SK-N-MC (cell line): ENCODE measurements at regions not wholly inside any gene's neighbourhood (a gene's known extent, or its start where the extent isn't known, plus 50 kb on each side); places are given as distances from the start of the nearest gene placed in this dataset.

Experiments
- EZH2 ChIP-seq: fragments of 200-600 bp; sonication (generic); IDR thresholded peaks from one replicate; pipeline ENCODE4 v1.6.1; 2017; ENCODE audit warnings: antibody characterized with exemption
- POLR2AphosphoS5 ChIP-seq: IDR thresholded peaks from 2 replicates; pipeline ENCODE4 v1.6.1; 2012; ENCODE audit warnings: mild to moderate bottlenecking, low read depth, low read length, borderline replicate concordance

- TF ChIP-seq POLR2AphosphoS5 (no peak), EZH2 (no peak)
Observed at GRCh38 chr3:61401359-61401758, 150.1 kb upstream of the FHIT start.
